ENCODE measurements at regions not wholly inside any gene's neighbourhood (a gene's known extent, or its start where the extent isn't known, plus 50 kb on each side); places are given as distances from the start of the nearest gene placed in this dataset.
A peak's percentile ranks its signal among the peaks of the same experiment; 100 is the strongest.

DNA sequence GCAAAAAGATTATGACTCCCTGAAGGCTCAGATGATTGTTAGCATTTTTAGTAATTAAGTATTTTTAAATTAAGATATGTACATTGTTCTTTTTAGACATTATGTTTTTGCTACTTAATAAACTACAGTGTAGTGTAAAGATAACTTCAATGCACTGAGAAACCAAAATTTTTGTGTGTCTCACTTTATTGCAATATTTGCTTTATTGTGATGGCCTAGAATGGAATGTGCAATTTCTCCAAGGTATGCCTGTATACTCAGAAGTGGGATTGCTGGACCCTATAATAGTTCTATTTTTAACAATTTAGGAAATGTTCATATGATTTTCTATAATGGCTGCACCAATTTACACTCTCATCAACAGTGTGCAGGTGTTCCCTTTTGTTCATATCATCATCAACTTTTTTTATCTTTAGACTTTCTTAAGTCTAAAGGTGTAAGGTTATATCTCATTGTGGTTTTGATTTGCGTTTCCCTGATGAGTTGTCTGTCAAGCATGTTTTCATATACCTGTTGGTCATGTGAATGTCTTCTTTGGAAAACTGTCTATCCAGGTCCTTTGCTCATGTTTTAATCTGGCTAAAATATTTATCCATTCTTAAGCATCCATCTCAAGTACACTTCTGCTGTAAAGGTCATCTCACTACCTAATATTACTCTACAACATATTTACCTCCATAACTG, 1323.5 kb upstream of the LRRTM3 start:
- FAIRE-seq (no peak), DNase-seq (ENCODE audit: low read depth) (peak; percentile 59)
- H3K4me3 ChIP-seq (ENCODE audit: low read depth, low read length), result no peak overlapping the region

DNA sequence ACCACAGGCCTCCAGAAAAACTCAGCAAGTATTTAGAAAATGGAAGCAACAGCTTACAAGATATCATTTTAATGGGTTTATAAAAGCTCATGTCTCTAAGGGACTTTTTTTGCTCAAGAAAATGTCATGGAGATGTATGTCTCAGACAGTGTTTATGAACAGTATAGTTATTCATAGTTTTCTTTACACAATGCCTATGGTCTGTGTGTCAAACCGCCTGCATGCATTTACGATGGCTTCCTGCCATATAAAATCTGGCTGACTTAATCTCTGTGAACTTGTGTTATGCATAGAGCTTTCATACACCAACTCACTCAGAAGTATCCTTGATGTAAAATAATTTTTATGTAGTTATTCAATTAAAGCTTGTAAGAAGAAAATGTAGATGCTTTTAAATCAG, 1314.2 kb upstream of the LRRTM3 start:
- no peak for DNase-seq (ENCODE audit: low read depth)
- no peaks in the 10 kb centered on the region for H3K36me3 ChIP-seq (ENCODE audit: control insufficient read depth, insufficient read depth, low read length)
- H3K27me3 ChIP-seq (ENCODE audit: control insufficient read depth, insufficient read depth, low read length), result no peaks in the 10 kb centered on the region
- FAIRE-seq, result no peak
- TF ChIP-seq CTCF (IDR thresholded peaks at IDR 0.05; ENCODE audit: insufficient read depth, low read length, severe bottlenecking), result no peak
- H3K4me3 ChIP-seq (ENCODE audit: low read depth, low read length), result no peak overlapping the region

More for the DNA sequence above, 1323.5 kb upstream of the LRRTM3 start:
- no peak for TF ChIP-seq CTCF (IDR thresholded peaks at IDR 0.05; ENCODE audit: insufficient read depth, low read length, severe bottlenecking)
- Histone ChIP-seq H3K27me3 (ENCODE audit: control insufficient read depth, insufficient read depth, low read length) (no peaks in the 10 kb centered on the region), H3K36me3 (ENCODE audit: control insufficient read depth, insufficient read depth, low read length) (no peaks in the 10 kb centered on the region)

DNA sequence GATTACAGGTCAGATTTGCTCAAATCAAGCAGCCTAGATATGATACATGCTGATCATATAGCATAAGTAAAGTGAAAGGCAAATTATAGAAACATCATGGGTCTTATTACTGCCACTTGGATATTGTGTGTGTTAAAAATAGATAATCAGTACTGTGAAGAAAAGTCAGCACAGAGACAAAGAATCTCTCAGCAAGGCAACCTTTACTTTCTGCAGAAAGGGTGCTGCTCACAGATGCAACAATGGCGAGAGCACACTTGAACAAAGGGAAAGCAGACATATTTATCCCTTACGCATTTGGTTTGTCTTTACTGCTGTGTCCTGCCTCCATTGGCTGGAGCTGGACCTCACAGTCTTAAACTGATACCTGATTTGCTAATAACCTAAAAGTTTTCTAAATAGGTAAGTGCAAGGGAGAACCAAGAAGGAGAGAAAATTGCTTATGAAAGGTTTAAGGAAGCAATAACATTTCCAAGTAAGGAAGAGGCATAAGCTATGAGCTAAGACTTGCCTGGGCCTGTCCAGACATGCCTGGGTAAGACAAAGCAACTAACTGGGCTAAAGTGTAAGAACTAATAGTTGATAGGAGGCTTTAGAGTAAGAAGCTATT, 1310.8 kb upstream of the LRRTM3 start:
- Histone ChIP-seq H3K4me3 (ENCODE audit: low read depth, low read length) (no peak overlapping the region), H3K36me3 (ENCODE audit: control insufficient read depth, insufficient read depth, low read length) (no peaks in the 10 kb centered on the region), H3K27me3 (ENCODE audit: control insufficient read depth, insufficient read depth, low read length) (no peaks in the 10 kb centered on the region)
- FAIRE-seq (no peak), DNase-seq (ENCODE audit: low read depth) (peak; percentile 27)
- TF ChIP-seq CTCF (IDR thresholded peaks at IDR 0.05; ENCODE audit: insufficient read depth, low read length, severe bottlenecking), result no peak

- TF ChIP-seq CTCF (IDR thresholded peaks at IDR 0.05; ENCODE audit: insufficient read depth, low read length, severe bottlenecking), result no peak
- no peak for DNase-seq (ENCODE audit: low read depth)
- FAIRE-seq, result no peak
- Histone ChIP-seq H3K36me3 (ENCODE audit: control insufficient read depth, insufficient read depth, low read length) (no peaks in the 10 kb centered on the region), H3K27me3 (ENCODE audit: control insufficient read depth, insufficient read depth, low read length) (no peaks in the 10 kb centered on the region), H3K4me3 (ENCODE audit: low read depth, low read length) (no peak overlapping the region)
Observed at GRCh38 chr10:65618126-65618525, 1307.7 kb upstream of the LRRTM3 start.

- TF ChIP-seq CTCF (IDR thresholded peaks at IDR 0.05; ENCODE audit: insufficient read depth, low read length, severe bottlenecking), result no peak
- Histone ChIP-seq H3K27me3 (ENCODE audit: control insufficient read depth, insufficient read depth, low read length) (no peaks in the 10 kb centered on the region), H3K36me3 (ENCODE audit: control insufficient read depth, insufficient read depth, low read length) (no peaks in the 10 kb centered on the region), H3K4me3 (ENCODE audit: low read depth, low read length) (no peak overlapping the region)
- FAIRE-seq, result no peak
- peak; percentile 55 for DNase-seq (ENCODE audit: low read depth)
Observed at GRCh38 chr10:65620404-65621048, 1305.3 kb upstream of the LRRTM3 start.

Measured in bronchial epithelial cell (primary cell).